ENCODE measurements at regions not wholly inside any gene's neighbourhood (a gene's known extent, or its start where the extent isn't known, plus 50 kb on each side); places are given as distances from the start of the nearest gene placed in this dataset.

- no CpG with 5 or more reads among the region's 3 CpGs for WGBS, 2 experiments (ENCODE audit: extremely low coverage in 2 of 2, insufficient read length in 1 of 2)
- no peak for DNase-seq
- in situ Hi-C loops (cut with MboI; ENCODE audit: low sequenced_read_pairs) = no loop called here
Measured at GRCh38 chr13:105307776-105308175, 1227.7 kb downstream of the EFNB2 start.

More at GRCh38 chr13:105307776-105308175, 1227.7 kb downstream of the EFNB2 start:
- H3K9ac ChIP-seq (ENCODE audit: low read depth, low read length) = no peak overlapping the region
- no peak overlapping the region for H2BK5ac ChIP-seq (ENCODE audit: low read depth, low read length, poor library complexity, severe bottlenecking)
- no peak overlapping the region for H2BK20ac ChIP-seq (ENCODE audit: low read depth, low read length)
- H2AFZ ChIP-seq (replicated peaks; ENCODE audit: low read length, poor library complexity) = no peak overlapping the region
- no peak overlapping the region for H3K14ac ChIP-seq (replicated peaks; ENCODE audit: low read depth, low read length)
- no peaks in the 10 kb centered on the region; the same call in 1 of the 2 replicates for H3K27me3 ChIP-seq (ENCODE audit: control insufficient read depth, insufficient read depth, low read length)
- no peaks in the 10 kb centered on the region for H3K9me1 ChIP-seq (ENCODE audit: insufficient read depth, low read length)
- no peak overlapping the region for H3K27ac ChIP-seq (ENCODE audit: insufficient read depth, low read length)
- H4K91ac ChIP-seq (ENCODE audit: insufficient read depth, low read depth, low read length) = no peak overlapping the region
- H4K20me1 ChIP-seq (ENCODE audit: insufficient read depth, low read length) = no peaks in the 10 kb centered on the region
- H2AK9ac ChIP-seq (replicated peaks; ENCODE audit: low read depth, low read length, poor library complexity) = no peak overlapping the region
- H4K8ac ChIP-seq (ENCODE audit: low read depth in 2 of 2, low read length in 2 of 2) = no peak overlapping the region
- no peaks in the 10 kb centered on the region for H3K9me3 ChIP-seq (ENCODE audit: control insufficient read depth, insufficient read depth, low read length)
- ATAC-seq (ENCODE audit: low read depth) = no peak
- H3K56ac ChIP-seq (ENCODE audit: extremely low read depth, insufficient read depth, low read length) = no peak overlapping the region
- dilution Hi-C loops (cut with HindIII; ENCODE audit: low sequenced_read_pairs, unreplicated experiment) = no loop called here
- CTCF ChIA-PET = interaction anchor here (0.7 kb wide), 1 partner anchor 38 kb away, joined by 3 read pairs; no protein-coding TSS in a partner anchor
- H4K5ac ChIP-seq (ENCODE audit: low read depth, low read length) = no peak overlapping the region
- no peak overlapping the region for H2BK120ac ChIP-seq (ENCODE audit: low read depth, low read length)
- BruUV-seq (replicated peaks) = no TSS peak
- no peak overlapping the region for H3K4ac ChIP-seq (ENCODE audit: low read depth, low read length)
- H2AK5ac ChIP-seq (ENCODE audit: low read depth, low read length) = no peak overlapping the region
- no peak overlapping the region for H3K4me2 ChIP-seq (ENCODE audit: low read depth, low read length)
- no peak overlapping the region for H3K23ac ChIP-seq (ENCODE audit: low read depth, low read length)
- no peaks in the 10 kb centered on the region for H3K79me1 ChIP-seq (ENCODE audit: low read depth in 1 of 2, low read length in 2 of 2)
- POLR2A ChIA-PET (ENCODE audit: unreplicated experiment) = no interaction called here
- no peak overlapping the region for H3K4me3 ChIP-seq (ENCODE audit: insufficient read depth, low read depth, low read length)
- TF ChIP-seq POLR2A (IDR thresholded peaks at IDR 0.05; ENCODE audit: low read depth, low read length) (no peak), RFX5 (IDR thresholded peaks at IDR 0.05; ENCODE audit: low read depth, low read length) (no peak), RCOR1 (IDR thresholded peaks at IDR 0.05; ENCODE audit: insufficient replicate concordance, low read length) (no peak), NFE2L2 (IDR thresholded peaks at IDR 0.05; ENCODE audit: low read depth, low read length) (no peak), RAD21 (IDR thresholded peaks at IDR 0.05; ENCODE audit: low read length) (no peak), CHD1 (IDR thresholded peaks at IDR 0.05; ENCODE audit: low read depth, low read length) (no peak), SMC3 (IDR thresholded peaks at IDR 0.05; ENCODE audit: low read depth, low read length) (no peak), CEBPB (IDR thresholded peaks at IDR 0.05; ENCODE audit: low read depth, low read length) (no peak), CTCF (conservative IDR thresholded peaks at IDR 0.05; ENCODE audit: low read depth, low read length) (no peak), MAFK (IDR thresholded peaks at IDR 0.05; ENCODE audit: low read depth, low read length) (no peak), FOS (IDR thresholded peaks at IDR 0.05; ENCODE audit: low read depth, low read length) (no peak), BHLHE40 (IDR thresholded peaks at IDR 0.05; ENCODE audit: low read depth, low read length) (no peak), MXI1 (IDR thresholded peaks at IDR 0.05; ENCODE audit: borderline replicate concordance, low read depth, low read length) (no peak), MAZ (IDR thresholded peaks at IDR 0.05; ENCODE audit: borderline replicate concordance, low read depth, low read length) (no peak)
- TF ChIP-seq, protein P1, sequence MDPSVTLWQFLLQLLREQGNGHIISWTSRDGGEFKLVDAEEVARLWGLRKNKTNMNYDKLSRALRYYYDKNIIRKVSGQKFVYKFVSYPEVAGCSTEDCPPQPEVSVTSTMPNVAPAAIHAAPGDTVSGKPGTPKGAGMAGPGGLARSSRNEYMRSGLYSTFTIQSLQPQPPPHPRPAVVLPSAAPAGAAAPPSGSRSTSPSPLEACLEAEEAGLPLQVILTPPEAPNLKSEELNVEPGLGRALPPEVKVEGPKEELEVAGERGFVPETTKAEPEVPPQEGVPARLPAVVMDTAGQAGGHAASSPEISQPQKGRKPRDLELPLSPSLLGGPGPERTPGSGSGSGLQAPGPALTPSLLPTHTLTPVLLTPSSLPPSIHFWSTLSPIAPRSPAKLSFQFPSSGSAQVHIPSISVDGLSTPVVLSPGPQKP (IDR thresholded peaks at IDR 0.05; ENCODE audit: borderline replicate concordance, low read depth, low read length) = no peak
- TF ChIP-seq, protein P2, sequence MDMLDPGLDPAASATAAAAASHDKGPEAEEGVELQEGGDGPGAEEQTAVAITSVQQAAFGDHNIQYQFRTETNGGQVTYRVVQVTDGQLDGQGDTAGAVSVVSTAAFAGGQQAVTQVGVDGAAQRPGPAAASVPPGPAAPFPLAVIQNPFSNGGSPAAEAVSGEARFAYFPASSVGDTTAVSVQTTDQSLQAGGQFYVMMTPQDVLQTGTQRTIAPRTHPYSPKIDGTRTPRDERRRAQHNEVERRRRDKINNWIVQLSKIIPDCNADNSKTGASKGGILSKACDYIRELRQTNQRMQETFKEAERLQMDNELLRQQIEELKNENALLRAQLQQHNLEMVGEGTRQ (IDR thresholded peaks at IDR 0.05; ENCODE audit: low read depth, low read length) = no peak
- H3K18ac ChIP-seq (ENCODE audit: low read depth, low read length) = no peak overlapping the region
- intact Hi-C loops (cut with micrococcal nuclease) = no loop called here
- no peaks in the 10 kb centered on the region for H3K4me1 ChIP-seq (ENCODE audit: control insufficient read depth, insufficient read depth, low read length)
- no peak overlapping the region for H2BK15ac ChIP-seq (ENCODE audit: low read depth, low read length)
- no peaks in the 10 kb centered on the region for H3K36me3 ChIP-seq (ENCODE audit: control insufficient read depth, insufficient read depth, low read length)

Measured in IMR-90 (cell line).